Pancreas (tissue), 10 donors: ENCODE measurements at regions not wholly inside any gene's neighbourhood (a gene's known extent, or its start where the extent isn't known, plus 50 kb on each side); places are given as distances from the start of the nearest gene placed in this dataset.

Experiments
- ATAC-seq, 4 donors: fragments of 200-7000 bp; cut with Tn5 transposase; one replicate each; pipeline versions ENCODE4 v1.8.0 to v1.9.1; 2020; ENCODE audit warnings: mild to moderate bottlenecking in 4 of 4, moderate library complexity in 4 of 4
- DNase-seq, 6 donors: peaks; one replicate each; pipeline ENCODE4 v3.0.0-alpha.2; 2020
- FAIRE-seq: peaks from 2 replicates; lab custom pipeline; 2012; peaks lifted over from hg19 to GRCh38; lab: Jason Lieb, UNC
- H3K27ac ChIP-seq, 4 donors: fragments of 200-600 bp; sonication (generic); 1 replicate in 3 of 4; 2 replicates in 1 of 4; pipeline versions ENCODE4 v1.5.0 to v1.8.0; 2020
- H3K27me3 ChIP-seq, 4 donors: fragments of 200-600 bp; one replicate each; pipeline ENCODE4 v1.8.0; 2021
- H3K36me3 ChIP-seq, 3 donors: fragments of 200-600 bp; sonication (generic) in 1 of 3; one replicate each; pipeline versions ENCODE4 v1.5.0 to v1.8.0; 2020 to 2021
- H3K4me1 ChIP-seq, 3 donors: fragments of 200-600 bp; one replicate each; pipeline ENCODE4 v1.8.0; 2021
- H3K4me3 ChIP-seq, 4 donors: fragments of 200-600 bp; sonication (generic) in 2 of 4; one replicate each; pipeline versions ENCODE4 v1.5.0 to v1.8.0; 2020 to 2021
- H3K9me3 ChIP-seq, 4 donors: fragments of 200-600 bp; one replicate each; pipeline ENCODE4 v1.8.0; 2021
- WGBS, 2 donors: extraction: QIAGEN DNeasy Blood & Tissue Kit; methylation state at CpG; one replicate each; pipeline ENCODE4 v1.1.7; 2013; 5-methylcytosine and 5-hydroxymethylcytosine counted together
- intact Hi-C, 3 donors: fragments of 100-400 bp; cut with DNase I; formaldehyde crosslinking; loops; one replicate each; pipeline versions ENCODE4 v1.11.1 to v1.14.2; 2022
- TF ChIP-seq, protein P1 (sequence below), 4 donors: fragments of 200-600 bp; sonication (generic) in 3 of 4; IDR thresholded peaks; one replicate each; pipeline versions ENCODE4 v1.5.0 to v1.8.0; 2021; ENCODE audit warnings: antibody characterized with exemption in 4 of 4
- donor health status: healthy with polysubstance abuse.
- donor health status: DM: no; HTN: no; CAD: no; lungs with moderate emphysema.
- donor health status: DM: no; HTN: no; CAD: no.
- donor health status: control.
- donor health status: control.
- donor health status: Bipolar disorder and iron deficiency.
- donor health status: DM: yes; HTN: yes; CAD: no.
- donor health status: DM: no; HTN: no; CAD: no.
- donor health status: DM: no; HTN: no; CAD: no.
- donor health status: DM: yes; HTN: yes; CAD: no.

DNA sequence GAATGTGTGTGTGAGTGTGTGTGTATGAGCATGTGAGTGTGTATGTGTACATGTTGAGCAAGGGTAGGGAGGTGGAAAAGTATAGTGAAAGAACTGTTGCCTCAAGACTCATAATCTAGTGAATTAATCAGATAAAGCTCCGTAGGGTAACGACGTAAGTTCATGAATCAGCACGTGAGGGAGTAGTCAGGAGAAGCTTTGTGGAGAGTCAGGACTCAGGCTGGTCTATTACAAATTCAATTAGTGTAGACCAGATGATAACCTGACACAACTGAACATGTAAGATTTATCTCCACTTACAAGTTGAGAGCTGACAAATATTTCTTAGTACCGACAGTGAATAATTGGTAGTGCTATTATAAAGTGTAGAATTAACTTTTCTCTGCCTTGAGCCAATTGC is 194.5 kb downstream of the RAD51AP2 start:
- no peaks in the 10 kb centered on the region for H3K4me1 ChIP-seq
- no peaks in the 10 kb centered on the region for H3K27me3 ChIP-seq
- 48 to 57% methylated on average over 5 of the region's 5 CpGs for WGBS, 2 donors
- no peak overlapping the region for H3K27ac ChIP-seq
- no peak overlapping the region for H3K4me3 ChIP-seq
- no peaks in the 10 kb centered on the region for H3K9me3 ChIP-seq
- FAIRE-seq, result no peak
- TF ChIP-seq, protein P1, sequence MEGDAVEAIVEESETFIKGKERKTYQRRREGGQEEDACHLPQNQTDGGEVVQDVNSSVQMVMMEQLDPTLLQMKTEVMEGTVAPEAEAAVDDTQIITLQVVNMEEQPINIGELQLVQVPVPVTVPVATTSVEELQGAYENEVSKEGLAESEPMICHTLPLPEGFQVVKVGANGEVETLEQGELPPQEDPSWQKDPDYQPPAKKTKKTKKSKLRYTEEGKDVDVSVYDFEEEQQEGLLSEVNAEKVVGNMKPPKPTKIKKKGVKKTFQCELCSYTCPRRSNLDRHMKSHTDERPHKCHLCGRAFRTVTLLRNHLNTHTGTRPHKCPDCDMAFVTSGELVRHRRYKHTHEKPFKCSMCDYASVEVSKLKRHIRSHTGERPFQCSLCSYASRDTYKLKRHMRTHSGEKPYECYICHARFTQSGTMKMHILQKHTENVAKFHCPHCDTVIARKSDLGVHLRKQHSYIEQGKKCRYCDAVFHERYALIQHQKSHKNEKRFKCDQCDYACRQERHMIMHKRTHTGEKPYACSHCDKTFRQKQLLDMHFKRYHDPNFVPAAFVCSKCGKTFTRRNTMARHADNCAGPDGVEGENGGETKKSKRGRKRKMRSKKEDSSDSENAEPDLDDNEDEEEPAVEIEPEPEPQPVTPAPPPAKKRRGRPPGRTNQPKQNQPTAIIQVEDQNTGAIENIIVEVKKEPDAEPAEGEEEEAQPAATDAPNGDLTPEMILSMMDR (IDR thresholded peaks at IDR 0.05), result no peak
- H3K36me3 ChIP-seq, result no peaks in the 10 kb centered on the region
- ATAC-seq, result no peak
- DNase-seq, result no peak
- intact Hi-C loops, result no loop called here

DNA sequence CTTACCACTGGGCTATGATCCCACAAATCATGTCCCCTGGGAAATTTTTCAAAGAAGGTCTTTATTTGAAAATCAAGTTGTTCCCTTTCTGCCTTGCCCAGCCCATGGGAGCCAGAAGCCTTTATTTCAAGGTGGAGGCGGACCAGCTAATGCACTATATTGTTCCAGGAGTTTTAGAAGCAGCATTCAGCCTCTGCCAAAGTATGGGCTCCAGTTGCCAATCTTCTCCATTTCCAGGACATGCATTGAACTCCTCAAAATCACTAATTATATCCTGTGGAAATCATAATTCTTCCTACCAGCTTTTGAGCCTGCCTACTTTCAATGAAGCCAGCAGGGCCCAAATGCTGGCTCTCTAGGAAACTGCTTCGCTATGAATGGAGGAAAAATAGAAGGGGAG is 195.8 kb downstream of the RAD51AP2 start:
- Histone ChIP-seq H3K27me3 (no peaks in the 10 kb centered on the region), H3K9me3 (no peaks in the 10 kb centered on the region), H3K4me3 (no peak overlapping the region), H3K27ac (no peak overlapping the region), H3K4me1 (no peaks in the 10 kb centered on the region), H3K36me3 (no peaks in the 10 kb centered on the region)
- intact Hi-C loops, result no loop called here
- DNase-seq (no peak), FAIRE-seq (no peak), ATAC-seq (no peak)
- 63 to 88% methylated on average over 2 of the region's 2 CpGs for WGBS, 2 donors
- TF ChIP-seq, protein P1 (IDR thresholded peaks at IDR 0.05), result no peak

DNA sequence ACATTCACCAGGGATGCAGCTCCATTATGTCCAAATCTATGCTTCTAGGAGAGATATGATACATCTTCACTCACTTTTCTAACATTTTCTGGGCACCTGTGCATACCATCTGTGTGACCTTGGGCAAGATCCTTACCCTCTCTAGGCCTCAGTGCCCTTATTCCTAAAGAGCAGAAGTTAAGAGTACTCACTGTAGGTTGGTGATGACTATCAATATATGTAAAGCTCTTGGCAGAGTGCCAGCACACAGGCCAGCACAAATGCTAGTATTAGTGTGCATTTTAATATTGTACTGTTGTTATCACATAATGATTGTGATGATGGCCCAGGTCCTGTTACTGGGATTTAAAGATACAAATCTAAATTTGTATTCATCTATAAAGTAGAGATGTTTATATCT is 199.2 kb downstream of the RAD51AP2 start:
- Histone ChIP-seq H3K4me1 (no peaks in the 10 kb centered on the region), H3K36me3 (no peaks in the 10 kb centered on the region), H3K9me3 (no peaks in the 10 kb centered on the region), H3K4me3 (no peak overlapping the region), H3K27ac (no peak overlapping the region), H3K27me3 (no peaks in the 10 kb centered on the region)
- FAIRE-seq (no peak), ATAC-seq (no peak), DNase-seq (no peak)
- intact Hi-C loops, result no loop called here
- TF ChIP-seq, protein P1 (IDR thresholded peaks at IDR 0.05), result no peak

DNA sequence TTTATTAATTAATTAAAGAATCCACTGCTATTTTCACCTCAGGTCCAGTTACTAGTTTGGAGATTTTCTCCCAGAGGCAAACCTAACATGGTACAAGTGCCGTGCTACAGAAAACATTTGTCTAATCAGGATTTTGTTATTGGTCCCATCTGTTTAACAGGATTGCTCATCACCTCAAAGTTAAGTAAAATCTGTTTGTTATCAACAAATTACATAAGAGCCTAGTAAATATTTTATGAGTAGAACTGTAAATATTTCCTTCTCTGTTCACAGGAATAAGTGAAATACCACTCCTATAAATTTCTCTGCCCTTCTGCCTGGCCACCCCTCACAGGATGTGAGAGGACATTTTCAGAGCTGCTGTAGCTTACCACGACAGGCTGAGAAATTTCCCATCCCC is 200.2 kb downstream of the RAD51AP2 start:
- DNase-seq, result no peak
- Histone ChIP-seq H3K36me3 (no peaks in the 10 kb centered on the region), H3K27me3 (no peaks in the 10 kb centered on the region), H3K27ac (no peak overlapping the region), H3K4me1 (no peaks in the 10 kb centered on the region), H3K9me3 (no peaks in the 10 kb centered on the region), H3K4me3 (no peak overlapping the region)
- TF ChIP-seq, protein P1 (IDR thresholded peaks at IDR 0.05), result no peak
- ATAC-seq, result no peak
- 42 to 59% methylated on average over 2 of the region's 2 CpGs for WGBS, 2 donors
- intact Hi-C loops, result no loop called here
- no peak for FAIRE-seq

DNA sequence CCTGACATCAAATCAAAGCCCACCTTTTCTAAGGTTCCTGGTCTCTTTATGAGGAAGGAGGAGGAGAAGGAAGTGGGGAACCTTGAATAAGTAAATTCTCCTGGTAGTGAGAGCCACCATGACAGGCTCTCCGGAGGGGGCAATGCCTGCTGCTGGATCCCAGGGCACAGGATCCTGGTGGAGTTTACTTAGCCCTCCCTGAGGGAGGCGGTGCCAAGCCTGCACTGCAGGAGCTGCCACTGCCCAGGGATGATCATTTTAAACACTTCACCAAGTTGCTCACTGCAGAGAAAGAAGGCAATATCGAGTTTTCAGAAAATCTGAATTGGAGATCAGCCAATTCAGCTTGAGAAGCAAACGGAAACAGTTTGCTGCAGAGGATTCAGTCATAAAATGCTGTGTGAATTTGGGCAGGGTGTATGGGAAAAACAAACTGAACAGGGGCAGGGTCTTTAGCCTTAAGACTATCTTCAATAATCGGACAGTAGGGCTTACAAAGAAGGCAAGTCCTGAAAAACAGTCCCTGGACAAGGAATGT is 200.7 kb downstream of the RAD51AP2 start:
- Histone ChIP-seq H3K4me1 (no peaks in the 10 kb centered on the region), H3K36me3 (no peaks in the 10 kb centered on the region), H3K9me3 (no peaks in the 10 kb centered on the region), H3K27ac (no peak overlapping the region), H3K27me3 (no peaks in the 10 kb centered on the region), H3K4me3 (no peak overlapping the region)
- DNase-seq, result no peak
- FAIRE-seq, result no peak
- intact Hi-C loops, result no loop called here
- 31% methylated on average over 5 of the region's 5 CpGs for WGBS, 2 donors
- TF ChIP-seq, protein P1 (IDR thresholded peaks at IDR 0.05), result no peak
- ATAC-seq, result no peak
